T-helper 1 cell treated with Interleukin-12 subunit alpha and Interleukin-12 subunit beta and Interleukin-4 antibody, amounts not matched to agents 30 μg/mL and 1 μg/mL, for 36 hours (primary cell): ENCODE measurements at regions not wholly inside any gene's neighbourhood (a gene's known extent, or its start where the extent isn't known, plus 50 kb on each side); places are given as distances from the start of the nearest gene placed in this dataset.
A peak's percentile ranks its signal among the peaks of the same experiment; 100 is the strongest.
"Not testable (repeated sequence)": the region's sequence is repeated elsewhere in the genome, so short reads cannot be mapped to it uniquely, and the experiment has no call there.

Source experiments
- H3K27ac Mint-ChIP-seq: one replicate; pipeline ENCODE4 v1.8.0; 2021; ENCODE audit warnings: mild to moderate bottlenecking, mixed read lengths
- H3K27me3 Mint-ChIP-seq: one replicate; pipeline ENCODE4 v1.8.0; 2021; ENCODE audit warnings: low read depth, mixed read lengths
- H3K36me3 Mint-ChIP-seq: one replicate; pipeline ENCODE4 v1.8.0; 2021; ENCODE audit warnings: low read depth, mixed read lengths
- H3K4me1 Mint-ChIP-seq: one replicate; pipeline ENCODE4 v1.8.0; 2021; ENCODE audit warnings: low read depth, mixed read lengths
- H3K4me3 Mint-ChIP-seq: one replicate; pipeline ENCODE4 v1.8.0; 2021; ENCODE audit warnings: mild to moderate bottlenecking, moderate library complexity, mixed read lengths
- H3K9me3 Mint-ChIP-seq: one replicate; pipeline ENCODE4 v1.8.0; 2021; ENCODE audit warnings: mixed read lengths

DNA sequence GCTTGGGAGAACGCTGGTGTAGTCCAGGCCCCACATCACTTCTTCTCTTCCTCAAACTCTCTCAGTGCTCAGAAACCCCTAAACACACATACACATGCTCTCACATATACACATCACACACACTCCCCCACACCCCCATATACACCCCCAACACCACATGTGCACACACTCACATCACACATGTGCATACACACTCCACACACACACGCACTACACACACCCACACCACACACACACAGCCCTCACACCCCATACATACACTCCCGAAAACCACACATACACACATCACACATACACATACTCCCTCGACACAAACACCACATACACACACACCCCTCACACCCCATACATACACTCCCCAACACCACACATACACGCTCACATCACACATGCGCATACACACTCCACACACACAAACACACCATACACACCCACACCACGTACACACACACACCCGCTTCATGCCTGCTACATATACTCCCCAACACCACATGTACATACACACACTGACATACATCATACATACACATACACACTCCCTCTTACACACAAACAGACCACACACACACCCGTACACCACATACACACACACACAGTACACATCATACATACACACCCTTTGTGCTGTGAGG is 110.3 kb upstream of the TMEM170B start:
- no peak overlapping the region for H3K4me3 Mint-ChIP-seq
- no peak overlapping the region for H3K27ac Mint-ChIP-seq

GRCh38 chr6:11426571-11426970 is 111.0 kb upstream of the TMEM170B start:
- H3K27ac Mint-ChIP-seq = no peak overlapping the region
- H3K4me3 Mint-ChIP-seq = no peak overlapping the region
- H3K36me3 Mint-ChIP-seq = no peaks in the 10 kb centered on the region
- peaks cover 26% of the 10 kb centered on the region for H3K4me1 Mint-ChIP-seq
- H3K27me3 Mint-ChIP-seq = no peaks in the 10 kb centered on the region
- H3K9me3 Mint-ChIP-seq = no peaks in the 10 kb centered on the region

More for the DNA sequence above, 110.3 kb upstream of the TMEM170B start:
- H3K9me3 Mint-ChIP-seq = no peaks in the 10 kb centered on the region
- no peaks in the 10 kb centered on the region for H3K27me3 Mint-ChIP-seq
- H3K4me1 Mint-ChIP-seq = peaks cover 26% of the 10 kb centered on the region
- H3K36me3 Mint-ChIP-seq = no peaks in the 10 kb centered on the region

GRCh38 chr6:11425876-11426275 is 111.7 kb upstream of the TMEM170B start:
- Mint-ChIP-seq H3K27me3 (no peaks in the 10 kb centered on the region), H3K4me1 (peaks cover 26% of the 10 kb centered on the region), H3K27ac (no peak overlapping the region), H3K4me3 (no peak overlapping the region), H3K36me3 (no peaks in the 10 kb centered on the region), H3K9me3 (peaks cover 1% of the 10 kb centered on the region)

GRCh38 chr6:11425431-11425871 is 112.1 kb upstream of the TMEM170B start:
- no peaks in the 10 kb centered on the region for H3K36me3 Mint-ChIP-seq
- no peak overlapping the region for H3K4me3 Mint-ChIP-seq
- H3K27ac Mint-ChIP-seq = no peak overlapping the region
- peaks cover 5% of the 10 kb centered on the region for H3K9me3 Mint-ChIP-seq
- H3K27me3 Mint-ChIP-seq = no peaks in the 10 kb centered on the region
- peaks cover 28% of the 10 kb centered on the region for H3K4me1 Mint-ChIP-seq

DNA sequence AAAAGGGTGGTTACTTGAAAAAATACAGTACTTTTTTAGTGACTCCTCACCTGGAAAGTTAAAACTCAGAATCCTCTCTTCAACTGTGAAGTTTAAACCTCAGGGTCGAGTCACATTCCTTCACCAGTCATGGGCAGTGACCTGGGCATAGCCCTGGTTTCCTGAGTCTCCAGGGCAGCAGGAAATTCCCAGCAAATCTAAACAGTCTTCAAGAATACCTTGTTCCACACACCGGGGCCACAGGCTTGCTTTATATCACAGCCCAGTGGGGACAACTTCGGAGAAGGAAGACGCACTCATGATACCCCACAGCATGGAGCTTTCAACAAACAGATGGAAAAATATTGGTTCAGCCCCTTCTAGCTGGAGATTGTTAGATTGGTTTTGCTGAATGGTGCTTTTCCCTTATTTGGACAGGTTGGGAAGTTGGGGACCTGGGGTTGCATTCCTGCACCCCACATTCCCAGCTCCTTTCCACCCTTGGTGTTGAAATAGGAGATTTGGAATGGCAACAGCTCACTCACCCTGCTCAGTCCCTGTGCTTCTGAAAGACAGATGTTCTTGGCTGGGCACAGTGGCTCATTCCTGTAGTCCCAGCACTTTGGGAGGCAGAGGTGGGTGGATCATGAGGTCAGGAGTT is 113.0 kb upstream of the TMEM170B start:
- H3K4me3 Mint-ChIP-seq = no peak overlapping the region
- H3K27ac Mint-ChIP-seq = no peak overlapping the region
- peaks cover 25% of the 10 kb centered on the region for H3K4me1 Mint-ChIP-seq

DNA sequence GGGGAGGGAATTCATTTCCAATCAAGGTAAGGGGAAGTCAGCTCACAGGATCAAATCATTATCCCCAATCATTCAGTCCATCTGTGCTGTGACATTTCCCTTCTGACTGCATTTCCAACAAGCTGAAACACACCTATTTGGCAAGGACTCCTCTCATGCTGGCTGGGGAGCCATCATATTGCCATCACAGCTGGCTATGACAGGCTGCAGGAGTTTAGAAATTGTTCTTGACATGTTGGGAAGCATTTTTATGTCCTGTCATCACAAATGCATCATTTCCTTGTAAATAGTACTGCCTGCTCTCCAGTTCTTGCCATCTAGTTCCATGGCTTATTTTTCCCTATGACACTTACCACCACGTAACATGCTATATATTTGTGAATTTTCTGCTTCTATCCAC is 113.9 kb upstream of the TMEM170B start:
- H3K36me3 Mint-ChIP-seq = no peaks in the 10 kb centered on the region
- no peak overlapping the region for H3K4me3 Mint-ChIP-seq
- H3K27me3 Mint-ChIP-seq = no peaks in the 10 kb centered on the region
- H3K27ac Mint-ChIP-seq = no peak overlapping the region
- peaks cover 6% of the 10 kb centered on the region for H3K9me3 Mint-ChIP-seq
- H3K4me1 Mint-ChIP-seq = peaks cover 17% of the 10 kb centered on the region

More for the DNA sequence above, 113.0 kb upstream of the TMEM170B start:
- Mint-ChIP-seq H3K27me3 (no peaks in the 10 kb centered on the region), H3K9me3 (peaks cover 6% of the 10 kb centered on the region), H3K36me3 (no peaks in the 10 kb centered on the region)

DNA sequence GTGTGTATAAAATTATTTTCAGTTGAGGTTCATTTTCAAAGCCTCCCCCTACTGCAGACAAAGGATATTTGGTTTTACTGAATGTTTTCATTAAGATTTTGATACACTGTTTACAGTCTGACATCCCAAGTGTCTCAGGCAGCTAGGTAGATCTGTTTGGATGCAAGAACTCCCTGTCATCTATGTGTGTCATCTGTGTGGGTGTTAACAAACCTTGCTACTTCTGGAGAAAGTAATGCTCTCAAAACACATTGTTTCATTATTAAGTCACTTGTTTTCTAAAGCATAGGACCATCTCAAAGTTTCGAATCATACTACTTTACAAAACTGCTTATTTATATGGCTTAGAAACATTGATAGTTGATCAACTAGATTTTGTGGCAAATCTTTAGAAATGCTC is 114.5 kb upstream of the TMEM170B start:
- H3K9me3 Mint-ChIP-seq = peaks cover 6% of the 10 kb centered on the region
- peaks cover 11% of the 10 kb centered on the region for H3K4me1 Mint-ChIP-seq
- H3K36me3 Mint-ChIP-seq = no peaks in the 10 kb centered on the region
- no peaks in the 10 kb centered on the region for H3K27me3 Mint-ChIP-seq
- no peak overlapping the region for H3K27ac Mint-ChIP-seq
- H3K4me3 Mint-ChIP-seq = no peak overlapping the region

DNA sequence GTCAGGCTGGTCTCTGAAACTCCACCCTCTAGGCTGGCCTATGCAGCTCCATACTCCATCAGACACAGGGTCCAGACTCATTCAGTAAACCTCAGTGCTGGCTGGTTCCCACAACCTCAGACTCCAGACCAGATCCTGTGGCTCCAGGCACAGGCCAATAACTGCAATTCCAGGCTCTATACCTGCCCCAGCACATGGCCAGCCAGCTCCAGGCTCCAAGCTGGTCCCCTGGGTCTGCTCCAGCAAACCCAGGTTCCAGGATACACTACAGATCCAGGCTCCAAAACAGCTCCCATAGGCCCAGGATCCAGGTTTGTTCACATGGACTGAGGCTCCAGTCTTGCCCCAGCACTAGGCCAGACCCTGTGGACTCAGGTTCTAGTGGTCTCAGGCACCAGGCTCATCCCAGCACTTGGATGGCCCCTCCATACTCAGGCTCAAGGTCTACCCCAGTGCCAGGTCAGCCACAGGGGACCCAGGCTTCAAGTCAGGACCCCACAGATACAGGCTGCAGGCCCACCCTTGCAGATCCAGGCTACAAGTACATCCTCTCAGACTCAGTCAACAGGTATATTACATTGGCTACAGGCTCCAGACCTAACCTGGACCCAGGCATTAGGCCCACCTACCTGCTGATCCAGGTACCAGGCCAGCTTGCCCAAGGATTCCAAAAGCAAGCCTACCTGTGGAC is 117.6 kb upstream of the TMEM170B start:
- Mint-ChIP-seq H3K4me1 (peaks cover 17% of the 10 kb centered on the region), H3K27ac (no peak overlapping the region), H3K36me3 (peaks cover 5% of the 10 kb centered on the region), H3K4me3 (no peak overlapping the region), H3K27me3 (no peaks in the 10 kb centered on the region), H3K9me3 (peaks cover 18% of the 10 kb centered on the region)

DNA sequence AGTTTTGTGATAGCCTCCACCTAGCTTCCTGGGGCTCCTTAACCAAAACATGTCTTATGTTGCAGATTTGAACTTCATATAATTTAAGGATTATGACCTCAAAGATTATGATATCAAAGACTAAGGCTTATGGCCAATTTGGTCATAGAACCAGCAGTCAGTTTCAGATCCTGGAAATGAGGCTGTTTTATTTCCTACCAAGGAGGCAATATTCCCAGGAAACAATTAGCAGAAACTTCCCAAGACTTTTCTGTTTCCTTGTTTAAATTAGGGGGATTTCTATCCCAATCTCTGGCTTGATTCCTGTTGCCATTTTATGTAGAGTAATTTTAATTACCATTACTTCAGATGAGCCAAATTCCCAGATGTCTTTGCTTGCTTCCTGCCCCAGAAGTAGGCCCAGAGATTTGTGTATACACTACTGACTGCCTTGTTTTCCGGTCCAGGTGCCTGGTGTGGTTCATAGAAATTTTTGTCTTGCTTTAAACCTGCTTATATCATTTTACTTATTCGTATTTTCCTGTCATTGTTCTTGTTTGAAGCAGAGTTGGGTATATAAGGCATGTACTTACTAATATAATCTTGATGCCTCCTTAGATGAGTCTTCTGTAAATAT is 119.2 kb upstream of the TMEM170B start:
- peaks cover 7% of the 10 kb centered on the region for H3K36me3 Mint-ChIP-seq
- peaks cover 18% of the 10 kb centered on the region for H3K9me3 Mint-ChIP-seq
- H3K27me3 Mint-ChIP-seq = no peaks in the 10 kb centered on the region
- no peak overlapping the region for H3K27ac Mint-ChIP-seq
- peaks cover 26% of the 10 kb centered on the region for H3K4me1 Mint-ChIP-seq
- no peak overlapping the region for H3K4me3 Mint-ChIP-seq

- Mint-ChIP-seq H3K27me3 (no peaks in the 10 kb centered on the region), H3K4me3 (no peak overlapping the region), H3K4me1 (peaks cover 33% of the 10 kb centered on the region), H3K9me3 (peaks cover 18% of the 10 kb centered on the region), H3K36me3 (peaks cover 7% of the 10 kb centered on the region), H3K27ac (no peak overlapping the region)
Measured at GRCh38 chr6:11416936-11417576, 120.5 kb upstream of the TMEM170B start.

GRCh38 chr6:11416099-11416935 is 121.2 kb upstream of the TMEM170B start:
- Mint-ChIP-seq H3K9me3 (peaks cover 18% of the 10 kb centered on the region), H3K27ac (peak overlapping the region; percentile 26), H3K4me1 (peaks cover 38% of the 10 kb centered on the region)
- H3K4me3 Mint-ChIP-seq, H3K27me3 Mint-ChIP-seq, H3K36me3 Mint-ChIP-seq: not testable (repeated sequence)

- no peak overlapping the region for H3K4me3 Mint-ChIP-seq
- peaks cover 41% of the 10 kb centered on the region for H3K4me1 Mint-ChIP-seq
- no peaks in the 10 kb centered on the region for H3K27me3 Mint-ChIP-seq
- H3K9me3 Mint-ChIP-seq = peaks cover 13% of the 10 kb centered on the region
- H3K27ac Mint-ChIP-seq = peak overlapping the region; percentile 26
- peaks cover 9% of the 10 kb centered on the region for H3K36me3 Mint-ChIP-seq
Measured at GRCh38 chr6:11415557-11415956, 122.0 kb upstream of the TMEM170B start.

DNA sequence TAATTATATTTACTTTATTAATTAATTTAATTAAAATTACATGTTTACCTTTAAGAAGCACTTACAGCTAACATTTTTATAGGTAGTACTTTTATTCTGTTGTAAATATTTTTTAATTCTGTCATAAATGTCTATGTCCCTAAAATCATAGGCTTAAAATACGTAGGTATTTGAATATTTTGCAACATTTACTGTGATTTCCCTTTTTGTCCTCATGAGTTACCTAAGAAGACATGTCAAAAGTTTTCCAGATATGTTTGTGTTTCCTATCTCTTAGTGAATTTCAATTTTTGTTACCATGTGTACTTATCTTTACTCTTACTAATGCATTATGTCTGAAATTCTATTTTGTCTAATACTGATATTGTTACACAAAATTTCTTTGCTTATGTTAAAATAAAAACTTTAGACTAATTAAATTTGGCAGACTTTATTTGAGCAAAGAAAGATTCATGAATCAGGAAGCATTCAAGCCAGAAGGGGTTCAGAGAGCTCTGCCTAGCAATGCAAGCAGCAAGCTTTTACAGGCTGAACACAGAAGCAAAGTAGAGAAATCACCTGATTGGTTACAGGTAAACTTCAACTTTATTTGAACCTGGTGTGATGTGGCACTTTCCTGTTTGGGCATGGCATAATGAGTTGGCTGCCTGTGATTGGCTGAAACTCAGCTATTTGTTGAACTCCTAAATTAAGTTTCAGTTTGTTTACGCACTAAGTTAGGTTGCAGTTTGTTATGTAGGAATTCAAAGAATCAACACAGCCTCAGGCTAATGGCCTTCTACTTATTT is 123.2 kb upstream of the TMEM170B start:
- Mint-ChIP-seq H3K36me3 (peaks cover 9% of the 10 kb centered on the region), H3K27ac (peak overlapping the region; percentile 67), H3K4me3 (peak overlapping the region; percentile 17), H3K9me3 (peaks cover 12% of the 10 kb centered on the region), H3K4me1 (peaks cover 43% of the 10 kb centered on the region), H3K27me3 (no peaks in the 10 kb centered on the region)
